Limb (tissue), 2 donors: ENCODE measurements at regions not wholly inside any gene's neighbourhood (a gene's known extent, or its start where the extent isn't known, plus 50 kb on each side); places are given as distances from the start of the nearest gene placed in this dataset.
"Not testable (repeated sequence)": the region's sequence is repeated elsewhere in the genome, so short reads cannot be mapped to it uniquely, and the experiment has no call there.

Source experiments
- DNase-seq, 2 donors: peaks; one replicate each; pipeline ENCODE4 v3.0.0-alpha.2; 2016; ENCODE audit errors: extremely low spot score in 2 of 2

- DNase-seq: no peak
These were observed 1252.6 kb downstream of the TMEM121 start for GRCh38 chr14:106778986-106779385.

DNA sequence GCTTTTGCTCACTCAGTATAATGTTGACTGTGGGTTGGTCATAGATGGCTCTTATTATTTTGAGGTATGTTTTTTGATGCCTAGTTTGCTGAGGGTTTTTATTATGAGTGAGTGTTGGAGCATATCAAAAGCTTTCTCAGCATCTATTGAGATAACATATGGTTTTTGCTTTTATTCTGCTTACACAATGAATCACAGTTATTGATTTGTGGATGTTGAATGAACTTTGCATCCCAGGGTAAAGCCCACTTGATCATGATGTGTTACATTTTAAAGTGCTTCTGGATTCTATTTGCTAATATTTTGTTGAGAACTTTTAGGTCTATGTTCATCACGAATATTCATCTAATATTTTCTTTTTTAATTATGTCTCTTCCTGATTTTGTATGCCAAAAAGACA is 1260.3 kb downstream of the TMEM121 start:
- no peak for DNase-seq

DNA sequence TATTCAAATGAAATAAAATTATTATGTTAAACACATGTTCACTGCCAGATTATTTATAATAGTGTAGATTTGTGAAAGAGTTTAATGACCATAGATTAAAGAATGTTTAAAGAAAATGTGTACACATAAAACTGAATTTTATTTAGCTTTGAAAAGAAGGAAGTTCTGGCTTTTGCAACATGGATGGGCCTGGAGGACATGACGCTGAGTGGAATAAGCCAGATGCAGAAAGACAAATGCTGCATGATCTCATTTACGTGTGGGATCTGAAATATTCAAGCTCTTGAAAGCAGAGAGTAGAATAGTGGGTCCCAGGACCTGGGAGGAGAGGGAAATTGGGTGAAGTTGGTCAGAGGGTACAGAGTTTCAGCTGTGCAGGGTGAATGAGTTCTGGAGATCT is 1261.2 kb downstream of the TMEM121 start:
- DNase-seq: no peak

GRCh38 chr14:106788534-106788933 is 1262.2 kb downstream of the TMEM121 start:
- no peak for DNase-seq

DNA sequence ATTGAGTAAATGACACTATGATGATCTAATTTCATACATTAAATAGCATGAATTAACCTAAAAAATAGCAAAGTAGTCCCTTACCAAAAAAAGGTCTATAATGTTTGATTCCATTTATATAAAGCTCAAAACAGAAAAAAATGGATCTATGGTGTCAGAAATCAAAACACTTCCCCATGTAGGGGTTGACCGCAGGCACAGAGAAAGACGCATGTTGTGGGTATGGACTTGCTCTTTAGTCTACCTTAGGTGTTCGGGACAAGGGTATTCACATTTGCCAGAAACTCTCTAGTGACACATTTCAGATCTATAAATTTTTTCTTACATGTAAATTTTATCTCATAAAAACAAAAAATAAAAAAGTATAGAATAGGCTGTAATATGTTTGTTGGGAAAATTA is 1262.9 kb downstream of the TMEM121 start:
- no peak for DNase-seq

DNA sequence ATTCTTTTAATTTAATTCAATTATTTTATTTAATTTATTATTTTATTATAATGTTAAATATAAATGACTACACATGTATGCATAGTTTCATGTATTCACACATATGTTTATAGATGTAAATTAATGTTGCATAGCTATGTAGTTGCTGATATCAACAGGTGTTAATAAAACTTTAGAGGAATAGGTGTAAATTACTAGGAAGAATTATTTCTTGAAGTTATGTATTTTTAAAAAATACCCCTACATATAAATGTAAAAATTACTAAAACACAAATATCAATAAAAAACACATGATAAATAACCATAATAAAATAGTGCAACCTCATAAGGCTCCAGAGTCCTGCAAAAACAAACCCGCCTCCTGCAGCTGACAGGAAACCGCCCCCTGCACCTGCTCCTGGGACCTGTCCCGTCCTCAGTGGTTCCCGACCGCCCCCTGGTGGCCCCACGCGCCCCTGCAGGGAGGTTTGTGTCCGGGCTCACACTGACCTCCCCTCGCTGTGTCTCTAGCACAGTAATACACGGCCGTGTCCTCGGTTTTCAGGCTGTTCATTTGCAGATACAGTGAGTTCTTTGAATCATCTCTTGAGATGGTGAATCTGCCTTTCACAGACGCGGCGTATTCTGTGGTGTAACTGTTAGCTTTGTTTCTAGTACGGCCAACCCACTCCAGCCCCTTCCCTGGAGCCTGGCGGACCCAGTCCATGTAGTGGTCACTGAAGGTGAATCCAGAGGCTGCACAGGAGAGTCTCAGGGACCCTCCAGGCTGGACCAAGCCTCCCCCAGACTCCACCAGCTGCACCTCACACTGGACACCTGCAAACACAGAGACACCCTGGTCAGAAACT is 1264.0 kb downstream of the TMEM121 start:
- no peak for DNase-seq

DNA sequence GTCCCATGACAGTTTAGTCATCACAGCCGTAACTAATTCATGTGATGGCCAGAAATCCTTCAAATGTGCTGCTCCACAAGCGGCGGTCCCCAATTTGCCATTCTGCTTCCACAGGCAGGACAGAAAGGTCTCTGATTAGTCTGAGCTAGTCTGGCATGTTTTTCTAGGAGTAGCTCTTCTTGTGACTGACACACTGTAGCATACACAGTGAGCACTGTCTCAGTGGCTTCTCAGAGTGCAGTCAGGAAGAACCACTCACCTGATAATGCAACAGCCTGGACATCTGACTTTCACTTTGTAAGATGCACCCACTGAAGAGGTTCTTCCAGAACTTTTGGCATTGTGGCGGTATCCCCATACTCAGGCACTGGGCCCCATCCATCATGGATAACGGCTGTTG is 1266.2 kb downstream of the TMEM121 start:
- no peak for DNase-seq

- DNase-seq: not testable (repeated sequence)
These were observed 1271.8 kb downstream of the TMEM121 start for GRCh38 chr14:106798166-106798565.

DNA sequence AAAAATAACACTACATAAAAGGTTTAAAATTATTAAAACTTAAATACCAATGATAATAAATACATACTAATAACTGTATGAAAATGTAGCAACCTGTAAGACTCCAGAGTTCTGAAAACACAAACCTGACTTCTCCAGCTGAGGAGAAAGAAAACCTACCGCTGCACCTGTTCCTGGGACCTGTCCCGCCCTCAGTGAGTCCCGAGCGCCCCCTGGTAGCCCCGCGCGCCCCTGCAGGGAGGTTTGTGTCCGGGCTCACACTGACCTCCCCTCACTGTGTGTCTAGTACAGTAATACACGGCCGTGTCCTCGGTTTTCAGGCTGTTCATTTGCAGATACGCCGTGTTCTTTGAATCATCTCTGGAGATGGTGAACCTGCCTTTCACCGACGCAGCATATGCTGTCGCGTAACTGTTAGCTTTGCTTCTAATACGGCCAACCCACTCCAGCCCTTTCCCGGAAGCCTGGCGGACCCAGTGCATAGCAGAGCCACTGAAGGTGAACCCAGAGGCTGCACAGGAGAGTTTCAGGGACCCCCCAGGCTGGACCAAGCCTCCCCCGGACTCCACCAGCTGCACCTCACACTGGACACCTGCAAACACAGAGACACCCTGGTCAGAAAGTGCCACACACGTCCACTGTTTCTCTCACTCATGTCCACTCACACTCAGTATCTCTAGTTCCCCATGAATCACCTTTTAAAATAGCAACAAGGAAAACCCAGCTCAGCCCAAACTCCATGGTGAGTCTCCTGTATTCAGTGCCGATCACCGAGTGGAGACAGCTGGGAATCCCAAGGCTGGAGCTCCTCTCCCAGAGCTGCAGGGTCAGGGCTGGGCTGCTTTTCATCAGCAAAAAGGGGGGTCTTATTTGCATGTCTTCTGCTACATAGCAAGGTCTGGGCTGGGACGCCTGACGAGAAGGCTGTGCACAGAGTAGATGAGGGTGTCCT is 1276.3 kb downstream of the TMEM121 start:
- no peak for DNase-seq

DNA sequence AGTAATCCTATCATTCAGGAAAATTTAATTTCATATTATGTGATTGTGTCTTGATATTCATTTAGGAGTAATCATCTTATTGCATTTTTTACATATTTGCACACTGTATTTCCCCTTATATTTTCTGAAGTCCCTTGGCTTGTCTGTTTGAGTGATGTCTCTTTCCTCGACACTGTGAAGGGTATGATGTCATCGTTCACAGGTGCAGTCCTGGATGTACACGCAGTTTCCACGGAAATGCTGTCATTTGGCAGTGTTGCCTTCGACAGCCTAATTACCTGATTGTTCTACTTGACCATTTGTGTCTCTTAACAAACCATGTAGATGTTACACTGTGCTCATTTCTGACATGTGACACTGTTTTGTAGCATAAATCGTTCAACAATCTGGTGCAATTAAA is 1277.0 kb downstream of the TMEM121 start:
- no peak for DNase-seq

GRCh38 chr14:106807493-106807892 is 1281.1 kb downstream of the TMEM121 start:
- DNase-seq: no peak

GRCh38 chr14:106808458-106808857 is 1282.1 kb downstream of the TMEM121 start:
- no peak for DNase-seq

GRCh38 chr14:106808907-106809306 is 1282.5 kb downstream of the TMEM121 start:
- DNase-seq: no peak

- no peak for DNase-seq
These were observed 1283.2 kb downstream of the TMEM121 start for GRCh38 chr14:106809615-106810014.

- not testable (repeated sequence) for DNase-seq
These were observed 1283.8 kb downstream of the TMEM121 start for GRCh38 chr14:106810168-106810567.

DNA sequence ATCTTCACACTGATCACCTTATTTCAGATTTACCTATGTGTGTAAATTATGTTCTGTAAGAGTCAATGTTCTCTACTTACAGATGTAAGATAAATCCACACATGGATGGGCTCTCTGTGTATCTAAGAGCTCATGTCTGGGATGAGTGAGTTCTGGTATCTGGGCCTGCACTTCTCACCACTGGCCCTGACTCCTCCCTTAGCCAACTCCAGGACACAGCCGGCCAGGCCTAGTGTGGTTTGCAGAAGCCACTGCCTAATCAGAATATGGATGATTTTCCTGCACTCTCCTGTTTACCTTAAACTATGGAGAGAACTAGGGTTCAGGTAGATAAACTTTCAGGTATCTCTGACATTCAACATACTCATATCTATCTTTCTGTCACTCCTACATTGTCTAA is 1284.8 kb downstream of the TMEM121 start:
- DNase-seq: no peak

GRCh38 chr14:106812788-106813476 is 1286.5 kb downstream of the TMEM121 start:
- no peak for DNase-seq

DNA sequence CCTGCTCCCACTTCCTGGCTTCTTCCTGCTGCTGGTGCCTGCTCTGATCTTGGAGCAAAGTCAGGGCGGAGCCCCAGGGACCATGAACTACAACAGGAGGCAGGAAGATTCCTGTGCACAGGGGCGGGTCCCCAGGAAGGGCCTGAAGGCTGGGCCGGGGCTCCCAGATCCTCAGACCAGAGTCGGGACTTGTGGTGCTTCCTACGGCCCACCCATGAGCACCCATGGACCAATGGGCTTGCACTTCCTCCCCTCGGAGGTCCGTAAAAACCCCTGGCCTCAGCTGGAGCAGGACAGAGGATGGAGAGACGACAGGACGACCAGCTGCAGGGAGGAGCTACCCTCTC is 1287.1 kb downstream of the TMEM121 start:
- DNase-seq: no peak

DNA sequence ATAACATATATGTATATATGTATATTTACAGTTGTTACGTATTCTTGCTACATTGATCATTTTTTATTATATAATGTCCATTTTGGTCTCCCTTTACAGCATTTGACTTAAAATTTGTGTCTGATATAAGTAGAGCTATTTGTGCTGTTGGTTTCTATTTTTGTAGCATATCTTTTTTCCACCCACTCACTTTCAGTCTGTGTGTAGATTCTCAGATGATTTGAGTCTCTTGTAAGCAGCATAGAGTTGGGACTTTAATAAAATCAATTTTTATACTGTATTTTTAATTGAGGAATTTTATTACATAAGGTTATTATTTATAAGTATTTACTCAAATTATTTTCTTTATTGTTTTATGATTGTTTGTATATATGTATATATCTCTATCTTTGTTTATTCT is 1293.7 kb downstream of the TMEM121 start:
- DNase-seq: no peak

GRCh38 chr14:106821119-106821518 is 1294.7 kb downstream of the TMEM121 start:
- no peak for DNase-seq

GRCh38 chr14:106822905-106823304 is 1296.5 kb downstream of the TMEM121 start:
- no peak for DNase-seq

DNA sequence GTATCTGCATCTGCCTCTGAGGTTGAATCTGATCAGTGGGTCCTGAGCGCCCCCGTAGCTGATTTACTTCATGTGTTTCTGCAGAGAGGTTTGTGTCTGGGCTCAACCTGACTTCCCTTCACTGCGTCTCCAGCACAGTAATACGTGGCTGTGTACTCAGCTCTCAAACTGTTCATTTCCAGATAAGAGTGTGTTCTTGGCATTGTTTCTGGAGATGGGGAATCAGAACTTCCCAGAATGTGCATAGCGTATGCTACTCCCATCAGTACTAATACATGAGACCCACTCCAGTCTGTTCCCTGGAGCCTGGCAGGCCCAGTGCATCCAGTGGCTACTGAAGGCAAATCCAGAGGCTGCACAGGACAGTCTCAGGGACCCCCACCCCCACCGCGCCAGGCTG is 1297.2 kb downstream of the TMEM121 start:
- no peak for DNase-seq
